ENCODE measurements at regions not wholly inside any gene's neighbourhood (a gene's known extent, or its start where the extent isn't known, plus 50 kb on each side); places are given as distances from the start of the nearest gene placed in this dataset.

DNA sequence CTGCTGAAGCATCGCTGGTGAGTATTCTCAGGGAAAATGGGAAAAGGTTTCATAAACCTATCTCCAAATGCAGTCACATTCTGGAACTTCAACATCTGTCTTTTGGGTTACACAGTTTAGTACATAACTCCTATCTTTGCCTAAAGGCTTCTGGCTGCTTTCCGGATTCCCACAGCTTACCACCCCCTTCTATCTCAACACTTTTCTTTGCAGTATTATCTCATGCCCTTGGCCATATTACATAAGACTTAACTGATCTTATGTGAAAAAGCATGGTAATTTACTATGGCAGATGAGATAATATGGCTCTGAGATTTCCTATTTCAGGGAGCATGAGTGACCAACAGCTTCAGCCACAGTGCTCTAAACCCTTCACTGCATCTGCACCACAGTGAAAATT lies 369.3 kb upstream of the LINC00305 start:
- peaks cover 7% of the 10 kb centered on the region for H3K9me3 Mint-ChIP-seq
- no peaks in the 10 kb centered on the region for H3K4me1 Mint-ChIP-seq
- no peaks in the 10 kb centered on the region for H3K36me3 Mint-ChIP-seq
- no peak overlapping the region for H3K27ac Mint-ChIP-seq
- H3K27me3 Mint-ChIP-seq, result no peaks in the 10 kb centered on the region
- H3K4me3 Mint-ChIP-seq, result no peak overlapping the region

DNA sequence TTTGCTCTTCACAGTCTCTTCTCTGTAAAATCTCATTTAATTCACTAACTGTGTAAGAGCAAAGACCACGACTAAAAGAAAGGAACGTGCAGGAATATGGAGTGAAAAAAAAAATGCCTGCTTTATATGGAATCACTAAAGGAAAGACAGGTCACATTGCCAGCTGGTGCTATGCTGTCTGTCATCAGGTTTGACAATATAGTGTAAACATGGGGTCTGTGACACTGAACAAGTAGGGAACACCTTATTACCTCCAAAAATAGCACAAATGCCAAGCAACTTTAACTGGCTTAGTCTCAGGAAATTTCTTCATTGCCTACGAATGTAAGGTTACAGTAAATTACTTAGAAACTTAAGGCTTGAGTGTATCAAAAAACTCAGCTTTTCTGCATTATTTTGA lies 364.5 kb upstream of the LINC00305 start:
- H3K4me3 Mint-ChIP-seq, result no peak overlapping the region
- no peaks in the 10 kb centered on the region for H3K9me3 Mint-ChIP-seq
- no peaks in the 10 kb centered on the region for H3K27me3 Mint-ChIP-seq
- H3K36me3 Mint-ChIP-seq, result no peaks in the 10 kb centered on the region
- H3K4me1 Mint-ChIP-seq, result no peaks in the 10 kb centered on the region
- H3K27ac Mint-ChIP-seq, result no peak overlapping the region

DNA sequence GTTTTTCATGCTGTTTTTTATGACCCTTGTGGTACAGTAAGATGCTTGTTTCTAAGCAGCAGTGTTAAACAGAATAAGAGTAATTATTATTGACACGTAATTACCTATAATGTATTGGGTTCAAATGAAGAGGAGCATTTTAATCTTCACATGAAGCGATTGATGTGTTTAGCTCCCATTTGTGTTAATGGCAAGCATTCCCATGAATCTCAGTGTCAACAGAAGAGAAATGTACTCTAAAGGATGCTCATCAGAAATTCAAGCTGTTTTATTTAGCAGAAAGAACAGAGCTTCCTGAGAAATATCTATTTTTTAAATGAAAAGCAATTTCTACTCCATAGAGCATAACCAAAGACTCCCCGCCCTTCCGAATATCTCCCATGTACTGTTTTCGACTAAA lies 341.3 kb upstream of the LINC00305 start:
- H3K4me1 Mint-ChIP-seq, result no peaks in the 10 kb centered on the region
- no peaks in the 10 kb centered on the region for H3K36me3 Mint-ChIP-seq
- no peak overlapping the region for H3K4me3 Mint-ChIP-seq
- H3K9me3 Mint-ChIP-seq, result no peaks in the 10 kb centered on the region
- H3K27ac Mint-ChIP-seq, result no peak overlapping the region
- H3K27me3 Mint-ChIP-seq, result no peaks in the 10 kb centered on the region

DNA sequence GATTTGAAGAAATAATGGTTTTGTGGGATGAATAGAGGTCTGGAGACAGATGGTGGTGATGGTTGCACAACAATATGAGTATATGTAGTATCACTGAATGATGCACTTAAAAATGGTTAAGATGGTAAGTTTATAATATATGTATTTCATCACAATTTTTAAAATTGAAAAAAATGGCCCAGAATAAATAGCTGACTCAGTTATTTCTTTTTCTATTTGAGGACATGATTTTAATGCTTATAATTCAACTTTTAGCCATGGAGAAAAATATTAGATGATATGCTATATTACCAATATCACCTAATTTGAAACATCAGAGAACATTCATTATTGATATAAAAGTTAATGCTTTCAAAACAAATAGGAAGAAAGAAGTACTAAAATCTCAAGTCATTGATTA lies 339.8 kb upstream of the LINC00305 start:
- Mint-ChIP-seq H3K27me3 (no peaks in the 10 kb centered on the region), H3K4me3 (no peak overlapping the region), H3K27ac (no peak overlapping the region), H3K4me1 (no peaks in the 10 kb centered on the region), H3K9me3 (no peaks in the 10 kb centered on the region), H3K36me3 (no peaks in the 10 kb centered on the region)

DNA sequence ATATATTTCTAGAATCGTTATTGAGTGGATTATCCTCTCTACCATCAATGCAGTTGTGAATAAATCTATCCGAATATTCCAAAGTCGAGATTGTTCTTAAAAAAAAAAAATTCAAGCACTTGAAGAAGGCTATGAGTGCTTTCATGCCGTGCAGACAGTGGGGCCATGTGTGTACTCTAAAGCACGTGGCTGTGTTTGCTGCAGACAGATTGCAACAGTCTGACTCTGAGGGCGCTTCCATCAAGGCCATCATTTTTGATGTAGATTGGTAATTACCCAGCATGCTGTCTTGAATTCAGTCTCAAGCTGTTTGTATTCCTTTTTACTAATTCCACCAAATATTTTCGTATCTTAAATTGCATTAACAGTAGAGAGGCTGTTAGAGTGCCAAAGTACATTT lies 325.9 kb upstream of the LINC00305 start:
- no peak overlapping the region for H3K4me3 Mint-ChIP-seq
- no peaks in the 10 kb centered on the region for H3K36me3 Mint-ChIP-seq
- no peak overlapping the region for H3K27ac Mint-ChIP-seq
- H3K9me3 Mint-ChIP-seq, result peaks cover 4% of the 10 kb centered on the region
- H3K27me3 Mint-ChIP-seq, result no peaks in the 10 kb centered on the region
- no peaks in the 10 kb centered on the region for H3K4me1 Mint-ChIP-seq

DNA sequence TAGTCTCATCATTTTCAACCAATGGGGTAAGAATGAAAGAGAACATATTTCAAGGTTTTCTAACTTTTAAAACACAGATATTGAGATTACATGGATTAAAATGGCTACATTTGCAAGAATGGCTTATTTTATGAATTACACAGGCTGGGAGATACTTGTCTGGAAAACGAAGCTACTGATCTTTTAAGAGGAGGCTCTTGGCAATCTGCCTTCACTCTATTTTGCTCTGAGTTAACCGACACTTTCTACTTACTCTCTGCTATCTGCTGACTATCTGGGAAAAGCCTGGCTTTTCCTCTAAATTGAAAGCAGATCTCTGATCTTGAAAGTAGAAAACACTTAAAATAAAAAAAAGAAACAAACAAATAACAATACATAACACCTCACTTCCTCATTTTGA lies 325.4 kb upstream of the LINC00305 start:
- Mint-ChIP-seq H3K36me3 (no peaks in the 10 kb centered on the region), H3K27ac (no peak overlapping the region), H3K27me3 (no peaks in the 10 kb centered on the region), H3K4me1 (no peaks in the 10 kb centered on the region), H3K9me3 (peaks cover 4% of the 10 kb centered on the region), H3K4me3 (no peak overlapping the region)

DNA sequence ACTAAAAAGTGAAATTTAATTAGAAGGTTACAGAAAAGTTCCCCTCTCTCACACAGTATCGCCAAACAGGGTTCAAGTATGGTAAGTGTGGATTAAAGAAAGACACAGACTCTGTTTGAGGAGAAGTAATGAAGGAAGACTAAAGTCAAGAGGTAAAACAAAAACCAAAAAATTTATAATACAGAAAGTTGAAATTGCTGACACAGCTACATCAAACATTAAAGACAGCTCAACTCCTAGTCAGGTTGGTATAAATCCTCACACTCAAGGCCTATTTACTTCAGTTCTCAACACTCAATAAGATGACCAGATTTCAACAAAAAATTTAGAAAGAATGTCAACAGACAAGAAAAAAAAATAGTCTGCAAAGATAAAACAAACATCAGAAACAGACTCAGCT lies 300.5 kb upstream of the LINC00305 start:
- H3K36me3 Mint-ChIP-seq, result no peaks in the 10 kb centered on the region
- peaks cover 5% of the 10 kb centered on the region for H3K9me3 Mint-ChIP-seq
- no peak overlapping the region for H3K4me3 Mint-ChIP-seq
- H3K27ac Mint-ChIP-seq, result no peak overlapping the region
- H3K27me3 Mint-ChIP-seq, result no peaks in the 10 kb centered on the region
- no peaks in the 10 kb centered on the region for H3K4me1 Mint-ChIP-seq

DNA sequence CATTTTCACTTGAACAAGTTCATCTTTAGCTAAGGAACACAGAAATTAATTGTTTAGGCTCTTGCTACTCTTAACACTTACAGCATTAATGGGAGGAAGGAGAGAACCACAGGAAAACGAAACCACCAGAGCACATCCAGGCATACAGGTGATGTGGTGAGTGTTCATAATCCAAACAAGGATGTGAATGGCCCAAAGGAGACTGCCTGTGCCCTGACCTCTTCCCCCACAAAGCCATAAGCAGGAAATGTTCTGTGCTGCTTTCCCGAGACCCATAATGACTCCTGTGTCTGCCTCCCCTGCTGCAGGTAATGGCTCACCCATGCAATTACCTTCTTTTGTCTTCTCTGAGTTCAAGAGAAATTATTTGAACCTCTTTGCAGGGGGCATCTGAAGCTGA lies 295.9 kb upstream of the LINC00305 start:
- Mint-ChIP-seq H3K4me1 (no peaks in the 10 kb centered on the region), H3K36me3 (no peaks in the 10 kb centered on the region), H3K27ac (no peak overlapping the region), H3K4me3 (no peak overlapping the region), H3K9me3 (peaks cover 10% of the 10 kb centered on the region), H3K27me3 (no peaks in the 10 kb centered on the region)

DNA sequence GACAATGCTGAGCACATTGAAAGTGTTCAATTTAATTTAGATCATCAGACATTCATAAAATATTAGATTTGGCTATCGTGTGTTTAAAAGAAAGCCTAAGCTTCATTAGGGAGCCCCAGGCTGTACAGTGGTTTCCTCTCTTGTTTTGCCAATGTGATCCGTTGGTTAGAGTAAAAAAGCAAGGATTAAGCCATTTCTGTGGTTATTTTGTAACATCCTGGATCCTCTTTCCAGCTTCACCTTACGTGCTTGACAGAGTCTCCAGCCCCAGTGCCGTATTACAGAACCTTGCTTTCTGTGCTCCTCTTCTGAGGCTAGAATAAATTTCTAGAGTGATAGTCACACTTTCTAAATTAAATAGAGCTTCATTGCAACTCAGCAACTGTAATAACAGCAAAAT lies 289.3 kb upstream of the LINC00305 start:
- H3K4me3 Mint-ChIP-seq, result no peak overlapping the region
- peaks cover 25% of the 10 kb centered on the region for H3K9me3 Mint-ChIP-seq
- no peak overlapping the region for H3K27ac Mint-ChIP-seq
- no peaks in the 10 kb centered on the region for H3K36me3 Mint-ChIP-seq
- no peaks in the 10 kb centered on the region for H3K4me1 Mint-ChIP-seq
- H3K27me3 Mint-ChIP-seq, result no peaks in the 10 kb centered on the region

DNA sequence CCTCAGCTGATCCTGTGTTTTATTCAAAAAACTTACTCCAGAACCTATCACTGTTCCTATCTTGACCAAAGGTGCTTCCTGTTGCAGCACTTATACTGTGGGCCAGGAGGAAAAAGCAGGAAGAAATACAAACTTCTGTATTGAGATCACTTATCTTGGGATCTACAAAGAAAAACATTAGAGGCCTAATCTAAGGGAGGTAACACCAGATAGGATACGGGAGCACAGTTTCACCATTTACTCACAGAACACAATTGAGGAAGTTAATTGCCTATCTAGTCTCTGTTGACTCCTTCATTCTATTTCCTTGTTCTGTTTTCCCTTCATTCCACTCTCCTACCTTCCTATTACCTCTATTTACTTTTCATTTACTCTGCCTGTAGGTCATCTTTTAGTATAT lies 287.2 kb upstream of the LINC00305 start:
- Mint-ChIP-seq H3K4me3 (no peak overlapping the region), H3K9me3 (peaks cover 24% of the 10 kb centered on the region), H3K4me1 (no peaks in the 10 kb centered on the region), H3K36me3 (no peaks in the 10 kb centered on the region), H3K27ac (no peak overlapping the region), H3K27me3 (no peaks in the 10 kb centered on the region)

DNA sequence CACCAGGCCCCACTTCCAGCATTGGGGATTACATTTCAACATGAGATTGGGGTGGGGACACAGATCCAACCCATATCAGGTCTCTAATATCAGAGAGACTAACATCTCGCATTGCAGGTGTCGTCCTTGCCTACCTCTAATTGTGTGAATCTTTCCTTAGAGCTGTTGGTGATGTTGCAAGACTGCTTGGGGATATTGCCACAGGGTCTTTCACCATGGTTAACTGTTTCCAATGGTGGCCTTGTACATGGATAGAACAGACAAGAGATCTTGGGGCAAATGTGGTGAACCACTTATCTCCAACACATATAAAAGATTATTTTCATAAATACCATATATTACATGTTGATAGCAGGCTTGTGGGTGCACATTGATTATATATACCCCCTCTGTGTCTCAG lies 270.3 kb upstream of the LINC00305 start:
- no peaks in the 10 kb centered on the region for H3K36me3 Mint-ChIP-seq
- H3K4me3 Mint-ChIP-seq, result no peak overlapping the region
- no peak overlapping the region for H3K27ac Mint-ChIP-seq
- no peaks in the 10 kb centered on the region for H3K4me1 Mint-ChIP-seq
- H3K9me3 Mint-ChIP-seq, result peaks cover 4% of the 10 kb centered on the region
- no peaks in the 10 kb centered on the region for H3K27me3 Mint-ChIP-seq

DNA sequence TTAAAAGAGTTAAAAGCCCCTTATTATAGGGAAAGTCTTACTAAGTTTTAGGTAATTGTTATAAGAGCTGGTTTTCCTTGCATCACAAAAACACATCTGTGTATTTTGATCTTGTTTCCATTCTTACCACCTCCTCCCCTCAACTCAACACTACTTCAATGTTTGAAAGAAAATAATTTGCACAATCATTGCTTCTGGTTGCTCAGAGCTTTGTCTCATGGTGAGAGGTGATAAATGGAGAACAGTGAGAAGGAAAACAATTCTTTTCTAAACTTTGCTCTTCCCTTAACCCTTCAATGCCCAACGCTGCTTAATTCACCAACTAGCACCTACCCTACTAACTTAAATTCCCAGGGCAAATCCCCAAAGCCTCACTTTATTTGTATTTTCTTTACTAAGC lies 268.1 kb upstream of the LINC00305 start:
- H3K4me3 Mint-ChIP-seq, result no peak overlapping the region

DNA sequence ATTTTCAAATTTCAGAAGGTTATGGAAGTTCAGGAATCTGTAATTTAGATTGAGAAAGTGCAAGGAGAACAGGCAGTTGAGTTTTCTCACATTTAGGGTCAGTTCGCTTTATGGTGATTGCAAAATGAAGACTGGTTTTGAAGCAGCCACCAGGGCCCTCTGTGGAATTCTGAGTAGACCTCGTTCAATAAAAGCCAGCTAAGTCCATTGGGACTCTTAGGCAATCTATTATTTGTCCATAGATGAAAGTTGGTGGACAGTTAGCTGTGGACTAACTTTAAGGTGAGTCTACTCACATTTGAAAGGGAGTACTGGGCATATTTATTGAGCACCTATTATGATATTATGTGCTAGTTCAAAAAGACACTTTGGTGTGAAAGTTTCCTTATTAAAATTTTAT lies 266.3 kb upstream of the LINC00305 start:
- Mint-ChIP-seq H3K4me3 (no peak overlapping the region), H3K27ac (no peak overlapping the region), H3K4me1 (no peaks in the 10 kb centered on the region), H3K9me3 (peaks cover 5% of the 10 kb centered on the region), H3K36me3 (no peaks in the 10 kb centered on the region), H3K27me3 (no peaks in the 10 kb centered on the region)

More for the DNA sequence above, 268.1 kb upstream of the LINC00305 start:
- Mint-ChIP-seq H3K27me3 (no peaks in the 10 kb centered on the region), H3K36me3 (no peaks in the 10 kb centered on the region), H3K4me1 (no peaks in the 10 kb centered on the region), H3K27ac (no peak overlapping the region), H3K9me3 (no peaks in the 10 kb centered on the region)

DNA sequence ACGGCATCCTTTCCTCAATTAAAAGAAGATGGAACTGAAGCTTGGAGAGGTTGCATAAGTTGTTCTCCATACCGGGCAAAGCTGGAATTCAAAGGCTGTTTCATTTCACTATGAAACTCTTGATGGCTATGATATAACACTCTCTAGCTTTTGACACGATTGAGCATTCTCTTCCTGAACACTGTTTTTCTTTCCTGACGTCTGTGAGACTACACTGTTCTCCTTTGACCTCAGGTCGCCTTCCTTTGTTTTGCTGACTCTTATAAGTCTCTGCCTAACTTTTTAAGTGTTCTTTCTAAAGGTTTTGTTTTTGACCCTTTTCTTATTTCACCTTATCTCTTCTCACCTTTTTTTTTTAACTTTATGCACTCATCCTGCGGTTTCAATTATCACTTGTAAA lies 261.8 kb upstream of the LINC00305 start:
- Mint-ChIP-seq H3K27me3 (no peaks in the 10 kb centered on the region), H3K27ac (no peak overlapping the region), H3K4me1 (no peaks in the 10 kb centered on the region), H3K36me3 (no peaks in the 10 kb centered on the region), H3K9me3 (peaks cover 5% of the 10 kb centered on the region), H3K4me3 (no peak overlapping the region)

DNA sequence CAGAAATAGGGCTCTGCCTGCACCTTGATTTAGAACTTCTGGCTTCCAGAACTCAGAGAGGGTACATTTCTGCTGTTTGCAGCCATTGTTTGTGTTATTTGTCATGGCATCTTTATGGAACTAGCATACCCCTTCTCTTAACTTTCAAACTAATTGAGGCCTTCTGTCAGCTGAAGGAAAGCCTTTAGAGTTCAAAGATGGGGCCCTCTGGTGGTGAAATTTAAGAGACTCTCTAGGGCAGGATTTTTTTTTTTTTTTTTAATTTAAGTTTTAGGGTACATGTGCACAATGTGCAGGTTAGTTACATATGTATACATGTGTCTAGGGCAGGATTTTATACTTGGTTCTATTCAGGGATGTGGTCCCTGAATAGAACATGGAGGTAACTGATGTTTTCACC lies 260.6 kb upstream of the LINC00305 start:
- Mint-ChIP-seq H3K4me3 (no peak overlapping the region), H3K36me3 (no peaks in the 10 kb centered on the region), H3K27ac (no peak overlapping the region), H3K4me1 (no peaks in the 10 kb centered on the region), H3K27me3 (no peaks in the 10 kb centered on the region), H3K9me3 (peaks cover 5% of the 10 kb centered on the region)

DNA sequence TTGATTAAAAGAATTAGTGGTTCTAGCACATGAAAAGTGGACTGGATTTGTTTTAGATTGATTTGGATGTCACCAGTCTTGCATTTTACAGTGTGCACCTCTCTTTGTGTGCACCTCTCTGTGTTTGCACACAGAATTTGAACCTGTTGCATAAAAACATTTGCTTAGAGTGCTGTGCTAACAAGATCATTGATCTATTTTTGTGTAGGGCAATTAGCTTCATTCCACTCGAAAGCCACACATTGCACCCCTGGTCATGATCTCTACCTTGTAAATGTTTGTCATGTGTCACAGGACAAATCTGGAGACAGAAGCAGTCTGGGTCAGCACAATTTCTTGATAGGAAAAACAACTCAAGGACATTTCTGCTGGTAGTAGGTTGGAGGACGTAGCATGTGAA lies 258.7 kb upstream of the LINC00305 start:
- Mint-ChIP-seq H3K9me3 (peaks cover 5% of the 10 kb centered on the region), H3K27me3 (no peaks in the 10 kb centered on the region), H3K4me1 (no peaks in the 10 kb centered on the region), H3K36me3 (no peaks in the 10 kb centered on the region), H3K27ac (no peak overlapping the region), H3K4me3 (no peak overlapping the region)

DNA sequence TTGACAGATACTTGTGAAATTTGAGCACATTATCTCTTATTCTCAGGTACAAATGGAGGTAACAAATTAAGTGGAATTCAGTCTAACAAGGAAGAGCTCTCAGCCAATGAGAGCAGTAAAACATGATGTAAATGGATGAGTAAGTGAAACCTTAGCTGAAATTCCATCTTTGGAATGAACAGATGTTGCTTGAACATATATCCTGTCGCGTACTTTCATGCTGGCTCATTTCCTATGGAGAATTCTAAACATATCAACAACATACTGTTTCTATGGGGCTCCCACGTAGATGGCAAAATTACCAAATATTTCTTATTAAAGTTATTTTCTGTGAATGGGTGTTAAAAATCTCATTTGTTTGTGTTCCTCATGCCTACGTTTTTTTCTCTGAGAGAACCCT lies 256.3 kb upstream of the LINC00305 start:
- Mint-ChIP-seq H3K4me3 (no peak overlapping the region), H3K27ac (no peak overlapping the region), H3K4me1 (no peaks in the 10 kb centered on the region), H3K36me3 (no peaks in the 10 kb centered on the region), H3K9me3 (no peaks in the 10 kb centered on the region), H3K27me3 (no peaks in the 10 kb centered on the region)
